Cardiac fibroblast (primary cell): ENCODE measurements at regions not wholly inside any gene's neighbourhood (a gene's known extent, or its start where the extent isn't known, plus 50 kb on each side); places are given as distances from the start of the nearest gene placed in this dataset.

Experiments used
- DNase-seq, 2 donors: peaks; one replicate each; pipeline versions ENCODE4 v3.0.0 to v3.0.0-alpha.2; 2010; ENCODE audit warnings: low read depth in 2 of 2
- H3K4me3 ChIP-seq, 2 donors: replicated peaks in 1 of 2; 1 replicate in 1 of 2; 2 replicates in 1 of 2; pipeline ENCODE4 v1.5.1; 2011; ENCODE audit warnings: low read depth in 2 of 2, low read length in 2 of 2, mild to moderate bottlenecking in 2 of 2, moderate library complexity in 1 of 2
- CTCF ChIP-seq: IDR thresholded peaks from one replicate; pipeline ENCODE4 v1.5.1; 2011; ENCODE audit warnings: low read depth, mild to moderate bottlenecking, low read length, inconsistent platforms

- no peak for DNase-seq
- H3K4me3 ChIP-seq = no peak overlapping the region
- TF ChIP-seq CTCF = no peak
Measured at GRCh38 chr11:119897046-119897440, 168.0 kb upstream of the NECTIN1 start.

DNA sequence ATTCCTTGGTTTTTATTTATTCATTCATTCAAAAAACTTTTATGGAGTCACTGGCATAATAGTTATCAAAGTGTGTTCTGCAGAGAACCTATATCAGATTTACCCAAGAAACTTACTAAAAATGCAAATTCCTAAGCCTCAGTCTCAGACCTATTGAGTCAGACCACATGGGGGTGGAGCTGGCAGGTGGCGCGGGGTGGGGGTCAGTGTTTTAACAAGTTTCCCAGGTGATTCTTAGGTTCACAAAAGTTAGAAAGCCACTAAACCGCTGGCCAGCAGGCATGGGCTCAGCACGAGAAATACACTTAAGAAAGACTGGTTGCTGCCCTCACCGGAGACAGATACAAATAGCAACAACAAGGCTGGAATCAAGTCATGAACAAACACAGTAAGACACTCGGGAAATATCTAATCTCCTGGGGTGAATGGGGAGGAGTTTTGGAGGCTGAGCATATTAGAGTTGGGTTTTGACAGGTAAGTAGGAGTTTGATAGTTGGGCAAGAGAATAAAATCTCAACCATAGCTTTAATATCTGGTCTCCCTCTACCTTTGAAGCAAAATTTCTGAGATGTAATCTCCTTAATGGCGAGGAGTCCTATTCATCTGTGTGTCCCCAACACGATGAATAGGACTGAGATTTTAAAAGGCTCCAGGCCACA, 167.5 kb upstream of the NECTIN1 start:
- no peak overlapping the region for H3K4me3 ChIP-seq
- TF ChIP-seq CTCF = no peak
- DNase-seq = no peak

GRCh38 chr11:119895981-119896380, 167.0 kb upstream of the NECTIN1 start:
- H3K4me3 ChIP-seq = no peak overlapping the region

DNA sequence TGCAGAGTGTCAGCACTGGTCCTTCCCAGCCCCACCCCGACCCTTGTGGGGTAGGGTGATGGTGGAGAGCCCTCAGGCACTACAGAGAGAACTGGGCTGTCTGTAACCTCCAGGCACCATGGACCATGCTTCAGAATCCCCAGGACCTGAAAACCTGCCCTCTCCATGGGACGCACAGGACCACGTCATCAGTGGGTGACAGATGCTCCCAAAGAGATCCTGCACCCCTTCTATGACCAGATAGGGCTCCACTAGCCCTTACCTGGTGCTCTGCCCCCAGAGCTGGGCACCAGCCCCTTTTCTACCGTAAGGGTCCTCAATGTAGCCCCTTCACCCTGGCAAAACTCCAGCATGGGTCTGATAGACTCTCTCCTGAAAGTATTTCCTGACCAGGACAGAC, 165.9 kb upstream of the NECTIN1 start:
- no peak for DNase-seq
- H3K4me3 ChIP-seq = no peak overlapping the region
- no peak for TF ChIP-seq CTCF

More at GRCh38 chr11:119895981-119896380, 167.0 kb upstream of the NECTIN1 start:
- DNase-seq = no peak
- TF ChIP-seq CTCF = no peak

- no peak overlapping the region for H3K4me3 ChIP-seq
- no peak for TF ChIP-seq CTCF
- DNase-seq = no peak
Measured at GRCh38 chr11:119892311-119892808, 163.4 kb upstream of the NECTIN1 start.

- H3K4me3 ChIP-seq = no peak overlapping the region
- DNase-seq = no peak
- no peak for TF ChIP-seq CTCF
Measured at GRCh38 chr11:119891055-119891768, 162.2 kb upstream of the NECTIN1 start.

GRCh38 chr11:119890466-119890865, 161.5 kb upstream of the NECTIN1 start:
- DNase-seq = no peak
- TF ChIP-seq CTCF = no peak
- no peak overlapping the region for H3K4me3 ChIP-seq
